GM23248 (cell line): ENCODE measurements at regions not wholly inside any gene's neighbourhood (a gene's known extent, or its start where the extent isn't known, plus 50 kb on each side); places are given as distances from the start of the nearest gene placed in this dataset.

ENCODE experiments used
- EZH2 ChIP-seq: fragments of 200-600 bp; sonication (generic); IDR thresholded peaks from 2 replicates; pipeline ENCODE4 v1.6.1; 2018; ENCODE audit warnings: antibody characterized with exemption, mild to moderate bottlenecking; ENCODE audit not compliant: insufficient read depth, poor library complexity, severe bottlenecking
- EZH2phosphoT487 ChIP-seq: fragments of 200-600 bp; sonication (generic); IDR thresholded peaks from 2 replicates; pipeline ENCODE4 v1.6.1; 2018; ENCODE audit warnings: antibody characterized with exemption, moderate library complexity, mild to moderate bottlenecking, low read depth; ENCODE audit not compliant: insufficient read depth

- TF ChIP-seq EZH2 (no peak), EZH2phosphoT487 (no peak)
Observed at GRCh38 chr5:105836268-105836667, 1834.5 kb downstream of the EFNA5 start.
